Vagina (tissue), 2 donors: ENCODE measurements at regions not wholly inside any gene's neighbourhood (a gene's known extent, or its start where the extent isn't known, plus 50 kb on each side); places are given as distances from the start of the nearest gene placed in this dataset.

ENCODE experiments used
- DNase-seq, 2 donors: peaks; one replicate each; pipeline ENCODE4 v3.0.0-alpha.2; 2017; ENCODE audit errors: extremely low spot score in 2 of 2
- H3K27ac ChIP-seq: fragments of 200-600 bp; sonication (generic); one replicate; pipeline ENCODE4 v1.5.1; 2019
- H3K27me3 ChIP-seq: fragments of 200-600 bp; sonication (generic); one replicate; pipeline ENCODE4 v1.5.1; 2019
- H3K36me3 ChIP-seq, 2 donors: fragments of 200-600 bp; sonication (generic); one replicate each; pipeline ENCODE4 v1.5.1; 2017 to 2019
- H3K4me1 ChIP-seq: fragments of 200-600 bp; sonication (generic); one replicate; pipeline ENCODE4 v1.5.1; 2019
- H3K4me3 ChIP-seq, 2 donors: fragments of 200-600 bp; sonication (generic); 1 replicate in 1 of 2; 2 replicates in 1 of 2; pipeline ENCODE4 v1.5.1; 2016 to 2019
- H3K9me3 ChIP-seq: fragments of 200-600 bp; sonication (generic); one replicate; pipeline ENCODE4 v1.5.1; 2019
- CTCF ChIP-seq, 3 experiments: fragments of 450-650 bp in 2 of 3; fragments of 200-600 bp in 1 of 3; sonication (generic) in 1 of 3; IDR thresholded peaks; one replicate each; pipeline ENCODE4 v1.5.1; 2017 to 2019; ENCODE audit warnings: antibody characterized with exemption in 3 of 3, mild to moderate bottlenecking in 2 of 3, moderate library complexity in 2 of 3
- POLR2A ChIP-seq, 2 donors: fragments of 450-650 bp; IDR thresholded peaks; one replicate each; pipeline ENCODE4 v1.6.1; 2017; ENCODE audit warnings: antibody characterized with exemption in 2 of 2, mild to moderate bottlenecking in 2 of 2, moderate library complexity in 2 of 2
- POLR2AphosphoS5 ChIP-seq, 2 donors: sonication (generic); formaldehyde crosslinking; IDR thresholded peaks; one replicate each; pipeline ENCODE4 v1.9.0; 2017; ENCODE audit warnings: antibody characterized with exemption in 2 of 2, mild to moderate bottlenecking in 2 of 2, low read depth in 1 of 2; ENCODE audit not compliant: insufficient read depth in 1 of 2
- intact Hi-C: fragments of 100-400 bp; cut with DNase I; formaldehyde crosslinking; loops from one replicate; pipeline ENCODE4 v1.15.1; 2023

- Histone ChIP-seq H3K9me3 (no peaks in the 10 kb centered on the region), H3K27ac (no peak overlapping the region), H3K4me3 (no peak overlapping the region), H3K27me3 (no peaks in the 10 kb centered on the region), H3K36me3 (no peaks in the 10 kb centered on the region), H3K4me1 (no peaks in the 10 kb centered on the region)
- DNase-seq, result no peak
- no peak for TF ChIP-seq POLR2AphosphoS5 (IDR thresholded peaks at IDR 0.05; ENCODE audit: insufficient read depth in 1 of 2, low read depth in 1 of 2)
- TF ChIP-seq POLR2A (IDR thresholded peaks at IDR 0.05), result no peak
- no peak for TF ChIP-seq CTCF (IDR thresholded peaks at IDR 0.05)
- intact Hi-C loops, result no loop called here
These were observed 361.9 kb downstream of the TSN start for GRCh38 chr2:122117371-122117770.

- TF ChIP-seq CTCF (IDR thresholded peaks at IDR 0.05) (no peak), POLR2AphosphoS5 (IDR thresholded peaks at IDR 0.05; ENCODE audit: insufficient read depth in 1 of 2, low read depth in 1 of 2) (no peak), POLR2A (IDR thresholded peaks at IDR 0.05) (no peak)
- H3K4me1 ChIP-seq, result no peaks in the 10 kb centered on the region
- no peaks in the 10 kb centered on the region for H3K27me3 ChIP-seq
These were observed 373.9 kb downstream of the TSN start for GRCh38 chr2:122129399-122129798.

GRCh38 chr2:122132147-122132691 lies 376.8 kb downstream of the TSN start:
- no peaks in the 10 kb centered on the region for H3K36me3 ChIP-seq
- intact Hi-C loops, result no loop called here
- no peak overlapping the region for H3K27ac ChIP-seq
- H3K27me3 ChIP-seq, result no peaks in the 10 kb centered on the region
- H3K4me1 ChIP-seq, result no peaks in the 10 kb centered on the region
- no peak overlapping the region for H3K4me3 ChIP-seq
- no peaks in the 10 kb centered on the region for H3K9me3 ChIP-seq
- TF ChIP-seq POLR2AphosphoS5 (IDR thresholded peaks at IDR 0.05; ENCODE audit: insufficient read depth in 1 of 2, low read depth in 1 of 2), result no peak
- no peak for TF ChIP-seq CTCF (IDR thresholded peaks at IDR 0.05)
- TF ChIP-seq POLR2A (IDR thresholded peaks at IDR 0.05), result no peak
- no peak for DNase-seq

More at GRCh38 chr2:122129399-122129798, 373.9 kb downstream of the TSN start:
- H3K9me3 ChIP-seq, result no peaks in the 10 kb centered on the region
- no peak overlapping the region for H3K4me3 ChIP-seq
- no peak overlapping the region for H3K27ac ChIP-seq
- DNase-seq, result no peak
- H3K36me3 ChIP-seq, result no peaks in the 10 kb centered on the region
- intact Hi-C loops, result no loop called here

GRCh38 chr2:122135021-122135937 lies 379.8 kb downstream of the TSN start:
- Histone ChIP-seq H3K4me1 (no peaks in the 10 kb centered on the region), H3K36me3 (no peaks in the 10 kb centered on the region), H3K27ac (no peak overlapping the region), H3K4me3 (no peak overlapping the region), H3K27me3 (no peaks in the 10 kb centered on the region), H3K9me3 (no peaks in the 10 kb centered on the region)
- no peak for DNase-seq
- TF ChIP-seq POLR2A (IDR thresholded peaks at IDR 0.05), result no peak
- TF ChIP-seq POLR2AphosphoS5 (IDR thresholded peaks at IDR 0.05; ENCODE audit: insufficient read depth in 1 of 2, low read depth in 1 of 2), result no peak
- TF ChIP-seq CTCF (IDR thresholded peaks at IDR 0.05), result no peak
- intact Hi-C loops, result no loop called here

GRCh38 chr2:122136056-122136455 lies 380.6 kb downstream of the TSN start:
- Histone ChIP-seq H3K9me3 (no peaks in the 10 kb centered on the region), H3K36me3 (no peaks in the 10 kb centered on the region), H3K4me1 (no peaks in the 10 kb centered on the region), H3K4me3 (no peak overlapping the region), H3K27me3 (no peaks in the 10 kb centered on the region), H3K27ac (no peak overlapping the region)
- intact Hi-C loops, result no loop called here
- no peak for TF ChIP-seq CTCF (IDR thresholded peaks at IDR 0.05)
- TF ChIP-seq POLR2AphosphoS5 (IDR thresholded peaks at IDR 0.05; ENCODE audit: insufficient read depth in 1 of 2, low read depth in 1 of 2), result no peak
- no peak for TF ChIP-seq POLR2A (IDR thresholded peaks at IDR 0.05)
- no peak for DNase-seq
